OCI-LY7 (cell line): ENCODE measurements at regions not wholly inside any gene's neighbourhood (a gene's known extent, or its start where the extent isn't known, plus 50 kb on each side); places are given as distances from the start of the nearest gene placed in this dataset.

Experiments
- BruUV-seq: library from RNA; stranded (reverse); fragments of 400-500 nt; replicated peaks from 2 replicates; lab custom pipeline; 2021; lab: Mats Ljungman, UMichigan
- CTCF ChIA-PET: fragments of 300-600 bp; sonication (Branson Sonifier 250); formaldehyde crosslinking; loops from one replicate; lab custom pipeline; 2022; ENCODE audit warnings: antibody characterized with exemption; ENCODE audit not compliant: unreplicated experiment; lab: Charles Lee
- POLR2A ChIA-PET: fragments of 300-600 bp; sonication (Branson Sonifier 250); formaldehyde crosslinking; loops from one replicate; lab custom pipeline; 2022; ENCODE audit warnings: antibody characterized with exemption; lab: Charles Lee
- DNase-seq: peaks from one replicate; pipeline ENCODE4 v3.0.0-alpha.2; 2015; ENCODE audit warnings: low spot score
- H2AFZ ChIP-seq: fragments of 200-600 bp; sonication (generic), shearing (Covaris generic); 2 replicates; pipeline ENCODE4 v1.6.1; 2014; ENCODE audit warnings: mild to moderate bottlenecking, antibody characterized with exemption, low read length, moderate library complexity
- H3K27ac ChIP-seq: fragments of 200-600 bp; sonication (generic); 2 replicates; pipeline ENCODE4 v1.5.1; 2014; ENCODE audit warnings: mixed run types, low read depth, mild to moderate bottlenecking, moderate library complexity, low read length, inconsistent platforms; ENCODE audit not compliant: poor library complexity, severe bottlenecking
- H3K36me3 ChIP-seq: fragments of 200-600 bp; sonication (generic); 2 replicates; pipeline ENCODE4 v1.6.1; 2014; ENCODE audit warnings: mild to moderate bottlenecking, antibody characterized with exemption, low read length, moderate library complexity, mixed read lengths; ENCODE audit not compliant: insufficient read depth
- H3K4me1 ChIP-seq: fragments of 200-600 bp; sonication (generic); 2 replicates; pipeline ENCODE4 v1.5.1; 2014; ENCODE audit warnings: mild to moderate bottlenecking, low read length; ENCODE audit not compliant: insufficient read depth, poor library complexity, severe bottlenecking
- H3K4me2 ChIP-seq: fragments of 200-600 bp; sonication (generic); 2 replicates; pipeline ENCODE4 v1.6.1; 2014; ENCODE audit warnings: mild to moderate bottlenecking, low read length
- H3K4me3 ChIP-seq: fragments of 200-600 bp; sonication (generic); 2 replicates; pipeline ENCODE4 v1.5.1; 2014; ENCODE audit warnings: mild to moderate bottlenecking, low read depth, low read length; ENCODE audit not compliant: poor library complexity, severe bottlenecking
- H3K79me2 ChIP-seq: fragments of 200-600 bp; sonication (generic); 2 replicates; pipeline ENCODE4 v1.6.1; 2016; ENCODE audit warnings: low read depth, mild to moderate bottlenecking, low read length, moderate library complexity, mixed read lengths; ENCODE audit not compliant: insufficient read depth
- H3K9me2 ChIP-seq: fragments of 200-600 bp; sonication (generic); 2 replicates; pipeline ENCODE4 v1.6.1; 2016; ENCODE audit warnings: mild to moderate bottlenecking, low read length, mixed read lengths; ENCODE audit not compliant: insufficient read depth
- H3K9me3 ChIP-seq: fragments of 200-600 bp; sonication (generic); 2 replicates; pipeline ENCODE4 v1.6.1; 2014; ENCODE audit warnings: mild to moderate bottlenecking, mixed run types, low read length, mixed read lengths
- H4K20me1 ChIP-seq: fragments of 200-600 bp; sonication (generic); 2 replicates; pipeline ENCODE4 v1.6.1; 2014; ENCODE audit warnings: mild to moderate bottlenecking, antibody characterized with exemption, low read length, moderate library complexity, mixed read lengths; ENCODE audit not compliant: insufficient read depth
- EZH2phosphoT487 ChIP-seq: fragments of 200-600 bp; sonication (generic); IDR thresholded peaks from 2 replicates; pipeline ENCODE4 v1.6.1; 2018; ENCODE audit warnings: low read depth, borderline replicate concordance, mild to moderate bottlenecking, mixed run types, antibody characterized with exemption, low read length, moderate library complexity, mixed read lengths
- intact Hi-C: fragments of 100-400 bp; cut with micrococcal nuclease; formaldehyde crosslinking; loops from one replicate; pipeline ENCODE4 v1.10.0; 2022; ENCODE audit not compliant: unreplicated experiment
- TF ChIP-seq, protein P1 (sequence below): fragments of 200-600 bp; sonication (generic); conservative IDR thresholded peaks from 2 replicates; pipeline ENCODE4 v1.5.1; 2014; ENCODE audit warnings: mild to moderate bottlenecking, antibody characterized with exemption, low read length, moderate library complexity, mixed read lengths

DNA sequence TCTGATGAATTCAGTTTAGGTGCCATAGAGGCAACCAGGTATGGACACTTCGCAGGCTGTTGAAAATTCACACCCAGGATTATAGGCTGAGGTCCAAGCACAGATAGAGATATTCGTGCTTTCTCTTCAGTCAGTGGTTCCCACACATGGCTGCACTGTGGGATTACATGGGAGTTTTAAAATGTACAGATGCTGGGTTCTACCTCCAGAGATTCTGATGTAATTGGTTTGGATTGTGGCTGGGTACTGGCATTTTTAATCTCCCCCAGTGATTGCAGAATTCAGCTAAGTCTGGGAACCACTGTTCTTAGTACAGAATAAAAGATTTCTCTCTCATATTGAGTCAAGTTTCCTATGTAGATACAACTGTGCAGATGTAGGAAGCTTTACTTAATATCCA, 91.6 kb downstream of the FOXB1 start:
- no peaks in the 10 kb centered on the region for H3K79me2 ChIP-seq
- POLR2A ChIA-PET = interaction anchor here (0.6 kb wide), 1 partner anchor 618 kb away, joined by 3 read pairs; no protein-coding TSS in a partner anchor

DNA sequence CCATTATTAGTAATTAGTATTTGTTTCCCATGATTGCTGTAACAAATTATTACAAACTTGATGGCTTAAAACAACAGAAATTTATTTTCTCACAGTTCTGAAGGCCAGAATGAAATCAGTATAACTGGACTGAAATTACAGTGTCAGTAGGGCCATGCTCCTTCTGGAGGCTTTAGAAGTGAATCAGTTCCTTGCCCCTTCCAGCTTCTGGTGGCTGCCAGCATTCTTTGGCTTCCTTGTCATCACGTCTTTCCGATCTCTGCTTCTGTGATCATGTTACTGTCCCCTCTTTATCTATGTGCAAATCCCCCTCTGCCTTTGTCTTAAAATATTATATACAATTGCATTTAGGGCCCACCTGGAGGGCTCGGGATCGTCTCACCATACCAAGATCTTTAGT, 92.0 kb downstream of the FOXB1 start:
- Histone ChIP-seq H3K9me2 (no peaks in the 10 kb centered on the region), H3K36me3 (no peaks in the 10 kb centered on the region), H3K4me3 (no peak overlapping the region), H4K20me1 (no peaks in the 10 kb centered on the region), H3K4me2 (no peak overlapping the region), H3K4me1 (no peaks in the 10 kb centered on the region), H2AFZ (no peak overlapping the region), H3K27ac (no peak overlapping the region), H3K79me2 (no peaks in the 10 kb centered on the region), H3K9me3 (no peaks in the 10 kb centered on the region)
- no peak for DNase-seq
- TF ChIP-seq EZH2phosphoT487 = no peak
- no TSS peak for BruUV-seq
- POLR2A ChIA-PET = no interaction called here
- intact Hi-C loops = no loop called here
- CTCF ChIA-PET = no interaction called here

More for the DNA sequence above, 91.6 kb downstream of the FOXB1 start:
- H2AFZ ChIP-seq = no peak overlapping the region
- TF ChIP-seq EZH2phosphoT487 = no peak
- TF ChIP-seq, protein P1, sequence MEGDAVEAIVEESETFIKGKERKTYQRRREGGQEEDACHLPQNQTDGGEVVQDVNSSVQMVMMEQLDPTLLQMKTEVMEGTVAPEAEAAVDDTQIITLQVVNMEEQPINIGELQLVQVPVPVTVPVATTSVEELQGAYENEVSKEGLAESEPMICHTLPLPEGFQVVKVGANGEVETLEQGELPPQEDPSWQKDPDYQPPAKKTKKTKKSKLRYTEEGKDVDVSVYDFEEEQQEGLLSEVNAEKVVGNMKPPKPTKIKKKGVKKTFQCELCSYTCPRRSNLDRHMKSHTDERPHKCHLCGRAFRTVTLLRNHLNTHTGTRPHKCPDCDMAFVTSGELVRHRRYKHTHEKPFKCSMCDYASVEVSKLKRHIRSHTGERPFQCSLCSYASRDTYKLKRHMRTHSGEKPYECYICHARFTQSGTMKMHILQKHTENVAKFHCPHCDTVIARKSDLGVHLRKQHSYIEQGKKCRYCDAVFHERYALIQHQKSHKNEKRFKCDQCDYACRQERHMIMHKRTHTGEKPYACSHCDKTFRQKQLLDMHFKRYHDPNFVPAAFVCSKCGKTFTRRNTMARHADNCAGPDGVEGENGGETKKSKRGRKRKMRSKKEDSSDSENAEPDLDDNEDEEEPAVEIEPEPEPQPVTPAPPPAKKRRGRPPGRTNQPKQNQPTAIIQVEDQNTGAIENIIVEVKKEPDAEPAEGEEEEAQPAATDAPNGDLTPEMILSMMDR = no peak
- H3K4me3 ChIP-seq = no peak overlapping the region
- H3K27ac ChIP-seq = no peak overlapping the region
- H3K36me3 ChIP-seq = no peaks in the 10 kb centered on the region
- no peaks in the 10 kb centered on the region for H3K9me3 ChIP-seq
- CTCF ChIA-PET = no interaction called here
- H3K4me1 ChIP-seq = no peaks in the 10 kb centered on the region
- intact Hi-C loops = no loop called here
- BruUV-seq = no TSS peak
- H3K9me2 ChIP-seq = no peaks in the 10 kb centered on the region
- no peak for DNase-seq
- H4K20me1 ChIP-seq = no peaks in the 10 kb centered on the region
- H3K4me2 ChIP-seq = no peak overlapping the region

DNA sequence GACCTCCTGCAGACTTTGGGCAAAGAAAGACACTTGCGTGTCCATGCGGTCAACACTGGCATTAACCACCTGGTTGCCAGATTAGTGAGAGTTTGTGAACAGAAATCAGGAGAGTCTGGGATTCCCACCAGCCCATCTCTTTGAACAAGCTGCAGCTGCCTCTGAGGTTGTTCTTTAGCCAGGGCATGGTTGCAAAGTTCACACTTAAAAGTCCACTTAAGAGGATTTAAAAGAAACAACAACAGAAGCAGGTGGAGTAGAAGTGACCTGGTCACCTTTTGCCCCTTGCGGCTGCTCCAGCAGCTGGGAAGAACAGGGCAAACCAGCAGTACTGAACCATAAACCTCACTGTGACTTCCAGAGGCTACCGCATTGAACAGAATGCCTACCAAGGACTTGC, 97.3 kb downstream of the FOXB1 start:
- no peaks in the 10 kb centered on the region for H3K4me1 ChIP-seq
- H4K20me1 ChIP-seq = no peaks in the 10 kb centered on the region
- no peaks in the 10 kb centered on the region for H3K9me2 ChIP-seq
- H3K79me2 ChIP-seq = no peaks in the 10 kb centered on the region
- DNase-seq = no peak
- POLR2A ChIA-PET = no interaction called here
- H3K4me3 ChIP-seq = no peak overlapping the region
- no peaks in the 10 kb centered on the region for H3K9me3 ChIP-seq
- H3K4me2 ChIP-seq = no peak overlapping the region
- H2AFZ ChIP-seq = no peak overlapping the region
- CTCF ChIA-PET = no interaction called here
- intact Hi-C loops = loop anchor here (10.0 kb wide), 1 partner anchor 57 kb away; no protein-coding TSS in a partner anchor
- no TSS peak for BruUV-seq
- TF ChIP-seq, protein P1 = no peak
- no peak for TF ChIP-seq EZH2phosphoT487
- no peaks in the 10 kb centered on the region for H3K36me3 ChIP-seq
- no peak overlapping the region for H3K27ac ChIP-seq
